H1 (cell line): ENCODE measurements at regions not wholly inside any gene's neighbourhood (a gene's known extent, or its start where the extent isn't known, plus 50 kb on each side); places are given as distances from the start of the nearest gene placed in this dataset.

Experiments used
- CTCF ChIA-PET: fragments of 300-600 bp; sonication (Branson Sonifier 250); formaldehyde crosslinking; loops from one replicate; lab custom pipeline; 2021; ENCODE audit not compliant: partially characterized antibody; lab: Charles Lee
- POLR2A ChIA-PET: fragments of 300-600 bp; sonication (Branson Sonifier 250); formaldehyde crosslinking; loops from one replicate; lab custom pipeline; 2021; ENCODE audit warnings: inconsistent platforms; ENCODE audit not compliant: partially characterized antibody; lab: Charles Lee
- DNase-seq, 2 experiments: peaks; one replicate each; pipeline versions ENCODE4 v3.0.0 to v3.0.0-alpha.2; 2010 to 2022; ENCODE audit warnings: low spot score in 2 of 2, low read depth in 1 of 2, mixed read lengths in 1 of 2
- FAIRE-seq: peaks from 2 replicates; lab custom pipeline; 2011; peaks lifted over from hg19 to GRCh38; lab: Jason Lieb, UNC
- H2AFZ ChIP-seq: 2 replicates; pipeline ENCODE4 v1.8.1; 2012; ENCODE audit warnings: low read length, inconsistent platforms
- H2AK5ac ChIP-seq: 2 replicates; pipeline ENCODE4 v1.6.1; 2013; ENCODE audit warnings: low read depth, low read length
- H2BK120ac ChIP-seq: replicated peaks from 2 replicates; pipeline ENCODE3; 2013; ENCODE audit warnings: low read depth, low read length, inconsistent platforms
- H2BK12ac ChIP-seq: 2 replicates; pipeline ENCODE4 v1.6.1; 2013; ENCODE audit warnings: low read depth, low read length
- H2BK15ac ChIP-seq: 2 replicates; pipeline ENCODE4 v1.6.1; 2013; ENCODE audit warnings: low read length
- H2BK20ac ChIP-seq: 2 replicates; pipeline ENCODE4 v1.6.1; 2013; ENCODE audit warnings: low read length
- H2BK5ac ChIP-seq: 2 replicates; pipeline ENCODE4 v1.6.1; 2013; ENCODE audit warnings: low read depth, low read length
- H3K14ac ChIP-seq: 2 replicates; pipeline ENCODE4 v1.6.1; 2013; ENCODE audit warnings: inconsistent platforms; ENCODE audit not compliant: insufficient read length
- H3K18ac ChIP-seq: 2 replicates; pipeline ENCODE4 v1.6.1; 2013; ENCODE audit warnings: low read length; ENCODE audit errors: extremely low read depth
- H3K23ac ChIP-seq: 2 replicates; pipeline ENCODE4 v1.6.1; 2013; ENCODE audit warnings: inconsistent platforms; ENCODE audit not compliant: insufficient read length
- H3K23me2 ChIP-seq: 2 replicates; pipeline ENCODE4 v1.6.1; 2013; ENCODE audit warnings: low read depth, low read length
- H3K27ac ChIP-seq: 2 replicates; pipeline ENCODE4 v1.6.1; 2011; ENCODE audit warnings: low read depth, low read length, inconsistent platforms
- H3K27me3 ChIP-seq, 4 experiments: replicated peaks in 1 of 4; 1 replicate in 1 of 4; 2 replicates in 3 of 4; pipeline versions ENCODE4 v1.6.1 to v1.8.1; 2011 to 2013; ENCODE audit warnings: low read length in 3 of 4, mild to moderate bottlenecking in 3 of 4, inconsistent platforms in 2 of 4, mixed read lengths in 2 of 4, moderate library complexity in 1 of 4; ENCODE audit not compliant: control insufficient read depth in 3 of 4, insufficient read depth in 3 of 4; ENCODE audit errors: extremely low read depth in 1 of 4
- H3K36me3 ChIP-seq, 4 experiments: 2 replicates each; pipeline versions ENCODE4 v1.6.1 to v1.8.1; 2011 to 2013; ENCODE audit warnings: mild to moderate bottlenecking in 4 of 4, low read length in 3 of 4, moderate library complexity in 2 of 4, control low read depth in 1 of 4, inconsistent platforms in 1 of 4; ENCODE audit not compliant: insufficient read depth in 4 of 4, control insufficient read depth in 2 of 4
- H3K4ac ChIP-seq: replicated peaks from 2 replicates; pipeline ENCODE3; 2013; ENCODE audit warnings: low read length, low read depth, mixed read lengths, inconsistent platforms; ENCODE audit not compliant: insufficient read length
- H3K4me1 ChIP-seq, 4 experiments: replicated peaks in 1 of 4; 1 replicate in 1 of 4; 2 replicates in 3 of 4; pipeline versions ENCODE4 v1.6.1 to v1.8.1; 2011 to 2013; ENCODE audit warnings: low read length in 3 of 4, inconsistent platforms in 2 of 4, mixed read lengths in 1 of 4; ENCODE audit not compliant: insufficient read depth in 4 of 4, control insufficient read depth in 3 of 4
- H3K4me2 ChIP-seq, 2 experiments: 2 replicates each; pipeline versions ENCODE4 v1.6.1 to v1.8.1; 2011 to 2013; ENCODE audit warnings: low read depth in 2 of 2, low read length in 2 of 2, control low read depth in 1 of 2, inconsistent platforms in 1 of 2, mild to moderate bottlenecking in 1 of 2; ENCODE audit not compliant: insufficient read depth in 1 of 2
- H3K4me3 ChIP-seq, 4 experiments: fragments of 200-600, 300-600 bp in 1 of 4; sonication (generic), shearing (Covaris generic), sonication (Bioruptor Twin) in 1 of 4; 2 replicates each; pipeline versions ENCODE4 v1.5.1 to v1.8.1; 2011 to 2016; ENCODE audit warnings: low read length in 4 of 4, low read depth in 3 of 4, control low read depth in 2 of 4, inconsistent platforms in 2 of 4, mild to moderate bottlenecking in 2 of 4, mixed read lengths in 1 of 4, moderate library complexity in 1 of 4; ENCODE audit not compliant: insufficient read depth in 2 of 4; ENCODE audit errors: extremely low read depth in 1 of 4
- H3K56ac ChIP-seq: replicated peaks from 2 replicates; pipeline ENCODE3; 2013; ENCODE audit warnings: low read depth, mild to moderate bottlenecking, mixed read lengths, low read length, inconsistent platforms; ENCODE audit not compliant: insufficient read length
- H3K79me1 ChIP-seq: 2 replicates; pipeline ENCODE4 v1.6.1; 2013; ENCODE audit warnings: low read depth, low read length, control low read depth
- H3K79me2 ChIP-seq, 2 experiments: 2 replicates each; pipeline versions ENCODE4 v1.6.1 to v1.8.1; 2012 to 2013; ENCODE audit warnings: low read length in 2 of 2, mild to moderate bottlenecking in 2 of 2, inconsistent platforms in 1 of 2; ENCODE audit not compliant: insufficient read depth in 2 of 2, control insufficient read depth in 1 of 2
- H3K9ac ChIP-seq, 4 experiments: replicated peaks in 1 of 4; 1 replicate in 1 of 4; 2 replicates in 3 of 4; pipeline versions ENCODE4 v1.6.1 to v1.8.1; 2011 to 2013; ENCODE audit warnings: low read depth in 3 of 4, low read length in 3 of 4, control low read depth in 2 of 4, mild to moderate bottlenecking in 2 of 4, moderate library complexity in 2 of 4, inconsistent platforms in 1 of 4; ENCODE audit errors: extremely low read depth in 1 of 4
- H3K9me3 ChIP-seq, 2 experiments: 2 replicates each; pipeline versions ENCODE4 v1.6.1 to v1.8.1; 2012 to 2013; ENCODE audit warnings: mild to moderate bottlenecking in 2 of 2, moderate library complexity in 2 of 2, control low read depth in 1 of 2, inconsistent platforms in 1 of 2, low read depth in 1 of 2, low read length in 1 of 2, mixed read lengths in 1 of 2; ENCODE audit not compliant: insufficient read depth in 2 of 2
- H4K20me1 ChIP-seq, 2 experiments: replicated peaks in 1 of 2; 2 replicates each; pipeline versions ENCODE3 to v1.8.1; 2011 to 2013; ENCODE audit warnings: inconsistent platforms in 2 of 2, low read length in 2 of 2, mild to moderate bottlenecking in 1 of 2; ENCODE audit not compliant: insufficient read depth in 2 of 2, control insufficient read depth in 1 of 2
- H4K5ac ChIP-seq: 2 replicates; pipeline ENCODE4 v1.6.1; 2013; ENCODE audit warnings: low read length, low read depth, mixed read lengths, inconsistent platforms; ENCODE audit not compliant: insufficient read length
- H4K8ac ChIP-seq: 2 replicates; pipeline ENCODE4 v1.8.0; 2013; ENCODE audit warnings: mild to moderate bottlenecking, moderate library complexity, low read length, inconsistent platforms; ENCODE audit not compliant: insufficient read depth; ENCODE audit errors: extremely low read depth
- H4K91ac ChIP-seq: replicated peaks from 2 replicates; pipeline ENCODE3; 2013; ENCODE audit warnings: low read length, mixed read lengths, inconsistent platforms; ENCODE audit not compliant: insufficient read length
- ATF3 ChIP-seq: IDR thresholded peaks from 2 replicates; pipeline ENCODE4 v1.6.1; 2011; ENCODE audit warnings: low read depth, mild to moderate bottlenecking, low read length; ENCODE audit not compliant: insufficient read depth
- BACH1 ChIP-seq: IDR thresholded peaks from 2 replicates; pipeline ENCODE4 v1.6.1; 2012; ENCODE audit warnings: low read length, improper control_type of control experiment
- E2F6 ChIP-seq: IDR thresholded peaks from 2 replicates; pipeline ENCODE4 v1.6.1; 2012; ENCODE audit warnings: inconsistent platforms
- TAF7 ChIP-seq: optimal IDR thresholded peaks from 2 replicates; pipeline ENCODE3; 2011; ENCODE audit warnings: low read depth, mild to moderate bottlenecking, inconsistent platforms, low read length, moderate library complexity, borderline replicate concordance
- WGBS, 2 experiments: shearing (Covaris generic) in 1 of 2; methylation state at CpG; one replicate each; pipeline versions ENCODE4 v1.1.6 to v1.1.7; 2013 to 2015; ENCODE audit warnings: low lambda C conversion rate in 2 of 2, mixed read lengths in 2 of 2, inconsistent platforms in 1 of 2, low coverage in 1 of 2, missing lambda C conversion rate in 1 of 2; ENCODE audit not compliant: insufficient replicate concordance in 2 of 2, insufficient coverage in 1 of 2, insufficient read length in 1 of 2; ENCODE audit errors: extremely low coverage in 1 of 2, missing lambda C conversion rate in 1 of 2; 5-methylcytosine and 5-hydroxymethylcytosine counted together

- no peak overlapping the region for H3K18ac ChIP-seq
- no peak overlapping the region for H3K4me2 ChIP-seq
- H3K36me3 ChIP-seq = no peaks in the 10 kb centered on the region
- H3K23ac ChIP-seq = no peak overlapping the region
- H3K23me2 ChIP-seq = no peaks in the 10 kb centered on the region; the same call in 1 of the 2 replicates
- no peak overlapping the region for H3K14ac ChIP-seq
- H3K4me1 ChIP-seq = no peaks in the 10 kb centered on the region
- no peak overlapping the region for H3K27ac ChIP-seq
- H2AK5ac ChIP-seq = no peak overlapping the region
- no peak overlapping the region for H2BK120ac ChIP-seq
- H4K5ac ChIP-seq = no peak overlapping the region
- ChIA-PET CTCF (interaction anchor here (0.6 kb wide), 1 partner anchor 8 kb away, joined by 3 read pairs; no protein-coding TSS in a partner anchor), POLR2A (no interaction called here)
- no peak overlapping the region for H2BK5ac ChIP-seq
- H3K79me2 ChIP-seq = no peaks in the 10 kb centered on the region
- no peaks in the 10 kb centered on the region for H3K9me3 ChIP-seq
- H2AFZ ChIP-seq = no peak overlapping the region
- no peak overlapping the region for H2BK12ac ChIP-seq
- H4K91ac ChIP-seq = no peak overlapping the region
- no peaks in the 10 kb centered on the region for H3K27me3 ChIP-seq
- H3K4ac ChIP-seq = no peak overlapping the region
- H4K8ac ChIP-seq = no peak overlapping the region
- DNase-seq (no peak), FAIRE-seq (no peak)
- no peak overlapping the region for H2BK15ac ChIP-seq
- WGBS, 2 experiments = 90% methylated on average over 2 of the region's 2 CpGs; no CpG with 5 or more reads in 1 of the 2 experiments
- H3K9ac ChIP-seq = no peak overlapping the region
- H3K56ac ChIP-seq = no peak overlapping the region
- H2BK20ac ChIP-seq = no peak overlapping the region
- H3K4me3 ChIP-seq = no peak overlapping the region
- no peaks in the 10 kb centered on the region for H4K20me1 ChIP-seq
- no peaks in the 10 kb centered on the region for H3K79me1 ChIP-seq
- TF ChIP-seq ATF3 = no peak
- TF ChIP-seq BACH1 = no peak
- TF ChIP-seq E2F6 = no peak
- TF ChIP-seq TAF7 = no peak
These were observed 609.7 kb upstream of the DAB2 start for GRCh38 chr5:40034441-40034840.
